B cell (primary cell): ENCODE measurements at regions not wholly inside any gene's neighbourhood (a gene's known extent, or its start where the extent isn't known, plus 50 kb on each side); places are given as distances from the start of the nearest gene placed in this dataset.

Source experiments
- ATAC-seq: fragments of 200-7000 bp; cut with Tn5 transposase; one replicate; pipeline ENCODE4 v1.10.0; 2021; ENCODE audit warnings: low read depth, mild to moderate bottlenecking, moderate number of reproducible peaks, moderate library complexity
- CTCF ChIA-PET: fragments of 350-600 bp; sonication (Branson Sonifier 250); formaldehyde crosslinking; loops from one replicate; lab custom pipeline; 2021; ENCODE audit warnings: antibody characterized with exemption, inconsistent platforms; lab: Charles Lee
- POLR2A ChIA-PET: fragments of 350-600 bp; sonication (Branson Sonifier 250); formaldehyde crosslinking; loops from one replicate; lab custom pipeline; 2021; ENCODE audit warnings: antibody characterized with exemption; lab: Charles Lee
- DNase-seq: peaks from one replicate; pipeline ENCODE4 v3.0.0; 2013
- H2AFZ ChIP-seq: 2 replicates; pipeline ENCODE4 v1.6.1; 2012; ENCODE audit warnings: mild to moderate bottlenecking, low read depth, low read length; ENCODE audit not compliant: insufficient read depth, poor library complexity, severe bottlenecking
- H3K27ac ChIP-seq, 2 donors: 1 replicate in 1 of 2; 2 replicates in 1 of 2; pipeline ENCODE4 v1.5.1; 2012 to 2013; ENCODE audit warnings: low read length in 2 of 2, mild to moderate bottlenecking in 2 of 2, moderate library complexity in 1 of 2
- H3K27me3 ChIP-seq, 4 experiments: fragments of 200-600 bp in 1 of 4; sonication (generic) in 1 of 4; replicated peaks in 1 of 4; 1 replicate in 2 of 4; 2 replicates in 2 of 4; pipeline versions ENCODE4 v1.6.1 to v1.7.0; 2013 to 2016; ENCODE audit warnings: low read length in 3 of 4, mild to moderate bottlenecking in 2 of 4, mixed read lengths in 1 of 4, moderate library complexity in 1 of 4; ENCODE audit not compliant: insufficient read depth in 4 of 4, control insufficient read depth in 3 of 4; ENCODE audit errors: control extremely low read depth in 1 of 4
- H3K36me3 ChIP-seq, 2 experiments: replicated peaks in 1 of 2; 1 replicate in 1 of 2; 2 replicates in 1 of 2; pipeline versions ENCODE4 v1.6.1 to v1.7.1; 2013; ENCODE audit warnings: low read length in 1 of 2; ENCODE audit not compliant: insufficient read depth in 2 of 2, control insufficient read depth in 1 of 2; ENCODE audit errors: control extremely low read depth in 1 of 2, extremely low read depth in 1 of 2
- H3K4me1 ChIP-seq, 2 donors: fragments of 200-600 bp in 1 of 2; sonication (generic) in 1 of 2; 1 replicate in 1 of 2; 2 replicates in 1 of 2; pipeline versions ENCODE4 v1.5.1 to v1.6.1; 2013 to 2017; ENCODE audit warnings: low read length in 2 of 2; ENCODE audit not compliant: control insufficient read depth in 2 of 2, insufficient read depth in 2 of 2
- H3K4me2 ChIP-seq: replicated peaks from 2 replicates; pipeline ENCODE3; 2012; ENCODE audit warnings: mild to moderate bottlenecking, low read depth, low read length; ENCODE audit not compliant: poor library complexity, severe bottlenecking
- H3K4me3 ChIP-seq, 5 experiments: fragments of 200-600 bp in 1 of 5; sonication (generic) in 1 of 5; 1 replicate in 3 of 5; 2 replicates in 2 of 5; pipeline versions ENCODE4 v1.5.1 to v1.7.0; 2011 to 2016; ENCODE audit warnings: low read length in 4 of 5, mild to moderate bottlenecking in 4 of 5, low read depth in 2 of 5, control low read depth in 1 of 5, moderate library complexity in 1 of 5; ENCODE audit not compliant: insufficient read depth in 1 of 5; ENCODE audit errors: control extremely low read depth in 1 of 5, extremely low read depth in 1 of 5
- H3K79me2 ChIP-seq: fragments of 200-600 bp; sonication (generic); one replicate; pipeline ENCODE4 v1.6.0; 2016; ENCODE audit warnings: low read length; ENCODE audit not compliant: control insufficient read depth, insufficient read depth
- H3K9ac ChIP-seq: fragments of 200-600 bp; sonication (generic); 2 replicates; pipeline ENCODE4 v1.6.1; 2017; ENCODE audit warnings: mild to moderate bottlenecking, low read length, moderate library complexity
- H3K9me3 ChIP-seq, 3 donors: one replicate each; pipeline versions ENCODE4 v1.6.1 to v1.7.1; 2013; ENCODE audit warnings: low read length in 2 of 3; ENCODE audit not compliant: control insufficient read depth in 2 of 3, insufficient read depth in 1 of 3; ENCODE audit errors: control extremely low read depth in 1 of 3
- H4K20me1 ChIP-seq: 2 replicates; pipeline ENCODE4 v1.6.0; 2012; ENCODE audit warnings: mild to moderate bottlenecking, low read length; ENCODE audit not compliant: insufficient read depth, control insufficient read depth, poor library complexity, severe bottlenecking
- H3K27ac Mint-ChIP-seq: one replicate; pipeline ENCODE4 v1.8.0; 2021; ENCODE audit warnings: mixed read lengths
- H3K27me3 Mint-ChIP-seq: one replicate; pipeline ENCODE4 v1.8.0; 2021; ENCODE audit warnings: mixed read lengths
- H3K4me1 Mint-ChIP-seq: one replicate; pipeline ENCODE4 v1.8.0; 2021; ENCODE audit warnings: mixed read lengths
- H3K4me3 Mint-ChIP-seq: one replicate; pipeline ENCODE4 v1.8.0; 2021; ENCODE audit warnings: mixed read lengths
- H3K9me3 Mint-ChIP-seq: one replicate; pipeline ENCODE4 v1.8.0; 2022; ENCODE audit warnings: mixed read lengths; ENCODE audit not compliant: insufficient read depth
- EZH2 ChIP-seq: IDR thresholded peaks from 2 replicates; pipeline ENCODE4 v1.6.1; 2012; ENCODE audit warnings: borderline replicate concordance, low read depth, mild to moderate bottlenecking, moderate library complexity, low read length; ENCODE audit not compliant: insufficient read depth, poor library complexity, severe bottlenecking
- WGBS: methylation state at CpG from one replicate; pipeline ENCODE4 v1.1.5; 2013; ENCODE audit warnings: missing lambda C conversion rate; ENCODE audit not compliant: insufficient coverage; 5-methylcytosine and 5-hydroxymethylcytosine counted together
- intact Hi-C: fragments of 100-400 bp; cut with micrococcal nuclease; formaldehyde crosslinking; loops from one replicate; pipeline ENCODE4 v1.10.0; 2022
- TF ChIP-seq, protein P1 (sequence below): fragments of 200-600 bp; IDR thresholded peaks from one replicate; pipeline ENCODE4 v1.8.0; 2022; ENCODE audit warnings: antibody characterized with exemption, mild to moderate bottlenecking

DNA sequence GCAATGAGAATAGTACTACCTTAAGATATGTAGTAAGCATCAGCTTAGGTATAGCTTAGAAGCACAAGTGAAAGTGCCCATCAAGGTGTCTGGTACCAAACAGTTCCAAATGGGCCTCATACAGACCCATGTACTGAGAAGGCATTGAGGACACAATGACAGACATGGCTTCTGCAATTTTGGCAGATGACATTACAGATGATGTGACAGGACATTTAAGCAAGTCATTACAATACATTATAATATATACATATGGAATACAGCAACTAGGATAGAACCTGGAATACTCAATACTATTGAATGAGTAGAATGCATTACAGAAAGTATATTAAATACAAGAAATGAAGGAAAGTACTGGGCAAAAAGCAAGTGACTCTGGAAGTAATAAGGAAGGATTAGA, 256.4 kb downstream of the GXYLT1 start:
- Mint-ChIP-seq H3K27ac (no peak overlapping the region), H3K4me1 (no peaks in the 10 kb centered on the region), H3K4me3 (no peak overlapping the region), H3K9me3 (no peaks in the 10 kb centered on the region), H3K27me3 (peaks cover 4% of the 10 kb centered on the region)
- no peak overlapping the region for H3K9ac ChIP-seq
- H3K4me2 ChIP-seq, result no peak overlapping the region
- no peaks in the 10 kb centered on the region for H4K20me1 ChIP-seq
- H3K36me3 ChIP-seq, result no peaks in the 10 kb centered on the region
- intact Hi-C loops, result no loop called here
- H3K4me3 ChIP-seq, result no peak overlapping the region
- POLR2A ChIA-PET, result no interaction called here
- no peak for TF ChIP-seq EZH2
- TF ChIP-seq, protein P1, sequence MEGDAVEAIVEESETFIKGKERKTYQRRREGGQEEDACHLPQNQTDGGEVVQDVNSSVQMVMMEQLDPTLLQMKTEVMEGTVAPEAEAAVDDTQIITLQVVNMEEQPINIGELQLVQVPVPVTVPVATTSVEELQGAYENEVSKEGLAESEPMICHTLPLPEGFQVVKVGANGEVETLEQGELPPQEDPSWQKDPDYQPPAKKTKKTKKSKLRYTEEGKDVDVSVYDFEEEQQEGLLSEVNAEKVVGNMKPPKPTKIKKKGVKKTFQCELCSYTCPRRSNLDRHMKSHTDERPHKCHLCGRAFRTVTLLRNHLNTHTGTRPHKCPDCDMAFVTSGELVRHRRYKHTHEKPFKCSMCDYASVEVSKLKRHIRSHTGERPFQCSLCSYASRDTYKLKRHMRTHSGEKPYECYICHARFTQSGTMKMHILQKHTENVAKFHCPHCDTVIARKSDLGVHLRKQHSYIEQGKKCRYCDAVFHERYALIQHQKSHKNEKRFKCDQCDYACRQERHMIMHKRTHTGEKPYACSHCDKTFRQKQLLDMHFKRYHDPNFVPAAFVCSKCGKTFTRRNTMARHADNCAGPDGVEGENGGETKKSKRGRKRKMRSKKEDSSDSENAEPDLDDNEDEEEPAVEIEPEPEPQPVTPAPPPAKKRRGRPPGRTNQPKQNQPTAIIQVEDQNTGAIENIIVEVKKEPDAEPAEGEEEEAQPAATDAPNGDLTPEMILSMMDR, result no peak
- H3K4me1 ChIP-seq, result no peaks in the 10 kb centered on the region
- H3K27ac ChIP-seq, result no peak overlapping the region
- H2AFZ ChIP-seq, result no peak overlapping the region
- DNase-seq, result no peak
- no peaks in the 10 kb centered on the region for H3K27me3 ChIP-seq
- no peaks in the 10 kb centered on the region for H3K9me3 ChIP-seq
- no peak for ATAC-seq
- CTCF ChIA-PET, result no interaction called here
- no peaks in the 10 kb centered on the region for H3K79me2 ChIP-seq

GRCh38 chr12:41881891-41882805, 262.5 kb downstream of the GXYLT1 start:
- Mint-ChIP-seq H3K9me3 (no peaks in the 10 kb centered on the region), H3K4me1 (no peaks in the 10 kb centered on the region), H3K27me3 (peaks cover 4% of the 10 kb centered on the region), H3K4me3 (no peak overlapping the region), H3K27ac (no peak overlapping the region)
- no peak overlapping the region for H3K4me3 ChIP-seq
- H3K79me2 ChIP-seq, result no peaks in the 10 kb centered on the region
- no peaks in the 10 kb centered on the region for H3K4me1 ChIP-seq
- ChIA-PET POLR2A (no interaction called here), CTCF (interaction anchor here (0.6 kb wide), 1 partner anchor 35 kb away, joined by 4 read pairs; no protein-coding TSS in a partner anchor)
- intact Hi-C loops, result no loop called here
- H3K27ac ChIP-seq, result no peak overlapping the region
- no peaks in the 10 kb centered on the region for H3K9me3 ChIP-seq
- ATAC-seq (no peak), DNase-seq (no peak)
- no peaks in the 10 kb centered on the region for H3K36me3 ChIP-seq
- no peak overlapping the region for H3K4me2 ChIP-seq
- no peak overlapping the region for H2AFZ ChIP-seq
- TF ChIP-seq EZH2, result no peak
- TF ChIP-seq, protein P1, result no peak
- no peaks in the 10 kb centered on the region for H3K27me3 ChIP-seq
- 91% methylated on average over 4 of the region's 5 CpGs for WGBS
- H4K20me1 ChIP-seq, result no peaks in the 10 kb centered on the region
- H3K9ac ChIP-seq, result no peak overlapping the region
